Kidney (tissue), 13 donors: ENCODE measurements at regions not wholly inside any gene's neighbourhood (a gene's known extent, or its start where the extent isn't known, plus 50 kb on each side); places are given as distances from the start of the nearest gene placed in this dataset.

ENCODE experiments used
- DNase-seq, 5 donors: peaks; one replicate each; pipeline ENCODE4 v3.0.0-alpha.2; 2013 to 2020
- FAIRE-seq: peaks from 2 replicates; lab custom pipeline; 2012; peaks lifted over from hg19 to GRCh38; lab: Jason Lieb, UNC
- H3K27ac ChIP-seq, 2 donors: one replicate each; pipeline ENCODE4 v1.7.0; 2013; ENCODE audit warnings: low read depth in 2 of 2, low read length in 2 of 2, inconsistent platforms in 1 of 2
- H3K27me3 ChIP-seq: one replicate; pipeline ENCODE4 v1.7.1; 2013; ENCODE audit warnings: low read length, inconsistent platforms; ENCODE audit not compliant: control insufficient read depth, insufficient read depth
- H3K36me3 ChIP-seq, 3 donors: one replicate each; pipeline versions ENCODE4 v1.7.0 to v1.7.1; 2013; ENCODE audit warnings: low read length in 3 of 3, control low read depth in 1 of 3, inconsistent platforms in 1 of 3; ENCODE audit not compliant: insufficient read depth in 3 of 3, control insufficient read depth in 2 of 3
- H3K4me1 ChIP-seq, 3 donors: one replicate each; pipeline versions ENCODE4 v1.7.0 to v1.7.1; 2013; ENCODE audit warnings: low read length in 3 of 3, inconsistent platforms in 1 of 3, low read depth in 1 of 3; ENCODE audit not compliant: control insufficient read depth in 2 of 3, insufficient read depth in 2 of 3
- H3K4me3 ChIP-seq, 3 donors: one replicate each; pipeline versions ENCODE4 v1.7.0 to v1.8.1; 2013; ENCODE audit warnings: low read length in 3 of 3, control low read depth in 1 of 3, inconsistent platforms in 1 of 3
- H3K9ac ChIP-seq, 3 donors: one replicate each; pipeline versions ENCODE4 v1.7.0 to v1.7.1; 2013; ENCODE audit warnings: low read length in 3 of 3, control low read depth in 1 of 3, inconsistent platforms in 1 of 3
- H3K9me3 ChIP-seq, 3 donors: one replicate each; pipeline versions ENCODE4 v1.7.0 to v1.7.1; 2013; ENCODE audit warnings: low read length in 3 of 3, control low read depth in 1 of 3, inconsistent platforms in 1 of 3; ENCODE audit not compliant: control insufficient read depth in 2 of 3, insufficient read depth in 1 of 3
- intact Hi-C: fragments of 100-400 bp; cut with DNase I; formaldehyde crosslinking; loops from one replicate; pipeline ENCODE4 v1.11.1; 2022
- TF ChIP-seq, protein P1 (sequence below): IDR thresholded peaks from 3 replicates; pipeline ENCODE4 v1.5.1; 2012; ENCODE audit warnings: mild to moderate bottlenecking, moderate library complexity, borderline replicate concordance; ENCODE audit not compliant: insufficient read depth; ENCODE audit errors: extremely low read depth
- donor health status: control.
- donor health status: control.
- donor health status: control.
- donor health status: control.
- donor health status: control.
- donor health status: DM: yes; HTN: yes; CAD: no.
- donor health status: Normal renal cell carcinoma (clear cell type).

DNA sequence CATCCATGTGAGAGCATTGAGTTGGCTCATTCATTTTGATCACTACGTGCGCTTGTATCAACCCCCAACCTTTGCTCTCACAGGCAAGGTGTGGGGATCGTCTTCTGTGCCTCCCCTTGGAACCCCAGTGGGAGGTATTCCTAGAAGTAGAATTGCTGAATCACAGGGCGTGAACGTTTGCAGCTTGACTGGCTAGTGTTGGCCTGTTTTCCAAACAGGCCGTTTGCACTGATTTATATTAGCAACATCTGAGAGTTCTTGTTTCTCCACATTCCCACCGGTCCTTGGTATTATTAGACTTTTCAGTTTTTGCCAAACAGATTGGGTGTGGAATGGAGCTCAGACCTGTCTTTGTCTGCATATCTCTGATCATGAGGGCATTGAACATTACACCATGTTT lies 288.6 kb upstream of the PWP1 start:
- no peaks in the 10 kb centered on the region for H3K9me3 ChIP-seq
- TF ChIP-seq, protein P1, sequence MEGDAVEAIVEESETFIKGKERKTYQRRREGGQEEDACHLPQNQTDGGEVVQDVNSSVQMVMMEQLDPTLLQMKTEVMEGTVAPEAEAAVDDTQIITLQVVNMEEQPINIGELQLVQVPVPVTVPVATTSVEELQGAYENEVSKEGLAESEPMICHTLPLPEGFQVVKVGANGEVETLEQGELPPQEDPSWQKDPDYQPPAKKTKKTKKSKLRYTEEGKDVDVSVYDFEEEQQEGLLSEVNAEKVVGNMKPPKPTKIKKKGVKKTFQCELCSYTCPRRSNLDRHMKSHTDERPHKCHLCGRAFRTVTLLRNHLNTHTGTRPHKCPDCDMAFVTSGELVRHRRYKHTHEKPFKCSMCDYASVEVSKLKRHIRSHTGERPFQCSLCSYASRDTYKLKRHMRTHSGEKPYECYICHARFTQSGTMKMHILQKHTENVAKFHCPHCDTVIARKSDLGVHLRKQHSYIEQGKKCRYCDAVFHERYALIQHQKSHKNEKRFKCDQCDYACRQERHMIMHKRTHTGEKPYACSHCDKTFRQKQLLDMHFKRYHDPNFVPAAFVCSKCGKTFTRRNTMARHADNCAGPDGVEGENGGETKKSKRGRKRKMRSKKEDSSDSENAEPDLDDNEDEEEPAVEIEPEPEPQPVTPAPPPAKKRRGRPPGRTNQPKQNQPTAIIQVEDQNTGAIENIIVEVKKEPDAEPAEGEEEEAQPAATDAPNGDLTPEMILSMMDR, result no peak
- no peak overlapping the region for H3K9ac ChIP-seq
- intact Hi-C loops, result no loop called here
- H3K27ac ChIP-seq, result no peak overlapping the region
- H3K27me3 ChIP-seq, result no peaks in the 10 kb centered on the region
- DNase-seq (peak in 2 of 5 donors; percentile 39 to 44), FAIRE-seq (no peak)
- peaks cover 0 to 9% (median 0%) of the 10 kb centered on the region in 3 donors for H3K4me1 ChIP-seq
- H3K36me3 ChIP-seq, result no peaks in the 10 kb centered on the region
- H3K4me3 ChIP-seq, result no peak overlapping the region

DNA sequence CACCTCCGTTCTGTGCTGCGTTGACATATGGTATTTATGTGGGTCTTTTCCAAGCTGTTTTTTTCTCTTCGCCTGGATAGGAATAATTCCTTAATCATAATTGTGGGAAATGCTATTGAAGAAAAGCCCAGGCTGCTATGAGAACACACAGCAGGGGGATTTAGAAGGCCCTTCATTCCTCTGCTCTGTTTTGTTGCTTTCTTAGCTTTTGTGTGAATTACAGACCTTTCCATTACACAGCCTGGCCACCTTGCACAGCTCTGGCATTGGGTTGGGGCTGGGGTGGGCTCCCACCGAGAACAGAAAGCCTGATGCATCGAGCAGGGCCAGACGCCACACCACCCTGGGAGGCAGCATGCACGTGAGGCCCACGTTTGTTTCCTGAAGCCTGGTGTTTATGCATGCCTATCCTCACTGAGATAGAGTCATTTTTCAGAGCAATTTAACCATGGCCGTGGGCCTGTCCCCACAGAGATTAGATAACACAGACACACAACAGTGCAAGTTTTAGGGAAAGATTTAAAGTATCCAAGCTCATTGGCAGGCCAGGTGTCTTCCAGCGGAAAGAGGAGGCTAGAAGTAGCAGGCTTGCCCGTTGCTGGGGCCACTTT lies 287.6 kb upstream of the PWP1 start:
- DNase-seq, result peak in 1 of 5 donors; percentile 43
- no peak overlapping the region for H3K4me3 ChIP-seq
- H3K27me3 ChIP-seq, result no peaks in the 10 kb centered on the region
- no peak for FAIRE-seq
- peaks cover 0 to 9% (median 0%) of the 10 kb centered on the region in 3 donors for H3K4me1 ChIP-seq
- H3K27ac ChIP-seq, result no peak overlapping the region
- TF ChIP-seq, protein P1, result no peak
- no peaks in the 10 kb centered on the region for H3K9me3 ChIP-seq
- no peak overlapping the region for H3K9ac ChIP-seq
- intact Hi-C loops, result no loop called here
- no peaks in the 10 kb centered on the region for H3K36me3 ChIP-seq

DNA sequence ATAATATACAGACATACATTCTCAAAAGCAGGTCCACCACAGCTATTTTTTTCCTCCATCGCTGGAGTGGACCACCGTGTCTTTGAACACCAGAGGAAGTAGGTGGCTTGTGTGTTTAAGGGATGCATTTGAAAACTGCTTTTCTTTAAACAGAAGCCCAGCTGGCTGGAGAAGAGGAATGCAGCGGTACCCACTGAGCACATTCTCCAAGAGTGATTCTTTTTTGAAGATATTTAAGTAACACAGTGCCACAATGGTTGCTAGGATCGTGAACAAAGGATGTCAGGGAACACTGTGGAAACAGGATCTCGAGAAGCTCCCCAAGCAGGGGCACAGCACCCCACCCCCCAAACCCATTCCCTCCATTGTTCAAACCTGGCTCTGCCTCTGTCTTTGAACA lies 286.6 kb upstream of the PWP1 start:
- intact Hi-C loops, result no loop called here
- no peaks in the 10 kb centered on the region for H3K27me3 ChIP-seq
- DNase-seq (no peak), FAIRE-seq (no peak)
- no peak overlapping the region for H3K4me3 ChIP-seq
- TF ChIP-seq, protein P1, result no peak
- no peak overlapping the region for H3K9ac ChIP-seq
- H3K9me3 ChIP-seq, result no peaks in the 10 kb centered on the region
- peaks cover 0 to 9% (median 0%) of the 10 kb centered on the region in 3 donors for H3K4me1 ChIP-seq
- H3K36me3 ChIP-seq, result no peaks in the 10 kb centered on the region
- H3K27ac ChIP-seq, result no peak overlapping the region
